Vagina (tissue), 2 donors: ENCODE measurements at regions not wholly inside any gene's neighbourhood (a gene's known extent, or its start where the extent isn't known, plus 50 kb on each side); places are given as distances from the start of the nearest gene placed in this dataset.

Experiments
- POLR2A ChIP-seq, 2 donors: fragments of 450-650 bp; IDR thresholded peaks; one replicate each; pipeline ENCODE4 v1.6.1; 2017; ENCODE audit warnings: antibody characterized with exemption in 2 of 2, mild to moderate bottlenecking in 2 of 2, moderate library complexity in 2 of 2
- TF ChIP-seq, protein P1 (sequence below), 3 experiments: fragments of 450-650 bp in 2 of 3; fragments of 200-600 bp in 1 of 3; sonication (generic) in 1 of 3; IDR thresholded peaks; one replicate each; pipeline ENCODE4 v1.5.1; 2017 to 2019; ENCODE audit warnings: antibody characterized with exemption in 3 of 3, mild to moderate bottlenecking in 2 of 3, moderate library complexity in 2 of 3

DNA sequence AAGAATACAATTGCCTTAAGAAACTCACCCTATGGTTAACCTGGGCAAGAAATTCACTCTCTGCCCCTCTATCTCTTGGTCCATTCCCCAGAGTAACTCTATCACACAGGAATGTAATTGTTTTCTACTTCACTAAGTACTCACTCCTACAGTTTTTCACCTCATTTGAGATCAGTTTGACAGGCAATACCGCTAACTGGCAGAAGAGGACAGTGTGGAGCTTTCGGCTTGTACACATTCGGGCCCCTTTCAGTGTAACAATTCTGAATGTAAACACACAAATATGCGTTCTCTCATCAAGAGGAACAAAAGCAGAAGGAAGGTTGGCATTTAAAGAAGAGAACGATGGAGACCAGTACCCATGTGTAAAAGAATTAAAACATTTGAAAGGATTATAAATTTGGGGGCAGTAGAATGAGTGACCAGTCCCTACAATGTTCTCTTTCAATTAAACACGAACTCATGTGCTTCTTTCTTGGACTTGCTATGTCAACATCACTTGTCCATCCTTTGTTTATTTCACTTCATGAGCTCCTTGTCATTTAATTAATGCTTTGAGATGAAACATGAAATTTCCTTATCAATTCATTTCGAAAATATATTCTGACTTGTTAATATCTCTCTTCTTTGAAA lies 188.5 kb upstream of the GRAMD2B start:
- TF ChIP-seq, protein P1, sequence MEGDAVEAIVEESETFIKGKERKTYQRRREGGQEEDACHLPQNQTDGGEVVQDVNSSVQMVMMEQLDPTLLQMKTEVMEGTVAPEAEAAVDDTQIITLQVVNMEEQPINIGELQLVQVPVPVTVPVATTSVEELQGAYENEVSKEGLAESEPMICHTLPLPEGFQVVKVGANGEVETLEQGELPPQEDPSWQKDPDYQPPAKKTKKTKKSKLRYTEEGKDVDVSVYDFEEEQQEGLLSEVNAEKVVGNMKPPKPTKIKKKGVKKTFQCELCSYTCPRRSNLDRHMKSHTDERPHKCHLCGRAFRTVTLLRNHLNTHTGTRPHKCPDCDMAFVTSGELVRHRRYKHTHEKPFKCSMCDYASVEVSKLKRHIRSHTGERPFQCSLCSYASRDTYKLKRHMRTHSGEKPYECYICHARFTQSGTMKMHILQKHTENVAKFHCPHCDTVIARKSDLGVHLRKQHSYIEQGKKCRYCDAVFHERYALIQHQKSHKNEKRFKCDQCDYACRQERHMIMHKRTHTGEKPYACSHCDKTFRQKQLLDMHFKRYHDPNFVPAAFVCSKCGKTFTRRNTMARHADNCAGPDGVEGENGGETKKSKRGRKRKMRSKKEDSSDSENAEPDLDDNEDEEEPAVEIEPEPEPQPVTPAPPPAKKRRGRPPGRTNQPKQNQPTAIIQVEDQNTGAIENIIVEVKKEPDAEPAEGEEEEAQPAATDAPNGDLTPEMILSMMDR (IDR thresholded peaks at IDR 0.05): no peak
- no peak for TF ChIP-seq POLR2A (IDR thresholded peaks at IDR 0.05)
